SU-DHL-6 (cell line): ENCODE measurements at regions not wholly inside any gene's neighbourhood (a gene's known extent, or its start where the extent isn't known, plus 50 kb on each side); places are given as distances from the start of the nearest gene placed in this dataset.

Experiments used
- H2AFZ ChIP-seq: fragments of 200-600 bp; sonication (generic); 2 replicates; pipeline ENCODE4 v1.6.1; 2014; ENCODE audit warnings: low read depth, mild to moderate bottlenecking, moderate library complexity, mixed read lengths, antibody characterized with exemption, low read length; ENCODE audit not compliant: severe bottlenecking
- H3F3A ChIP-seq: fragments of 200-600 bp; shearing (Covaris generic); 2 replicates; pipeline ENCODE4 v1.6.0; 2016; ENCODE audit warnings: antibody characterized with exemption, mild to moderate bottlenecking; ENCODE audit not compliant: insufficient read depth
- H3K27ac ChIP-seq: fragments of 200-600 bp; sonication (generic); 2 replicates; pipeline ENCODE4 v1.5.1; 2016; ENCODE audit warnings: low read depth, mild to moderate bottlenecking, low read length, moderate library complexity, mixed read lengths
- H3K27me3 ChIP-seq: fragments of 200-600 bp; sonication (generic), shearing (Covaris generic); 2 replicates; pipeline ENCODE4 v1.6.0; 2014; ENCODE audit warnings: mild to moderate bottlenecking, low read length
- H3K36me3 ChIP-seq: fragments of 200-600 bp; sonication (generic); 2 replicates; pipeline ENCODE4 v1.6.1; 2014; ENCODE audit warnings: mild to moderate bottlenecking, low read length, mixed read lengths
- H3K4me2 ChIP-seq: fragments of 300-600, 200-600 bp; shearing (Covaris generic), sonication (generic); 2 replicates; pipeline ENCODE4 v1.6.0; 2014; ENCODE audit warnings: low read length, low read depth, mild to moderate bottlenecking; ENCODE audit not compliant: poor library complexity, severe bottlenecking
- H3K4me3 ChIP-seq: fragments of 200-600 bp; sonication (generic); 2 replicates; pipeline ENCODE4 v1.5.1; 2014; ENCODE audit warnings: antibody characterized with exemption, low read length, mild to moderate bottlenecking, mixed read lengths; ENCODE audit not compliant: insufficient read depth, poor library complexity, severe bottlenecking
- H3K79me2 ChIP-seq: fragments of 200-600 bp; sonication (generic); 2 replicates; pipeline ENCODE4 v1.6.1; 2014; ENCODE audit warnings: mild to moderate bottlenecking, low read length, moderate library complexity; ENCODE audit not compliant: insufficient read depth
- H3K9ac ChIP-seq: fragments of 200-600 bp; sonication (generic); 2 replicates; pipeline ENCODE4 v1.7.0; 2014; ENCODE audit warnings: mild to moderate bottlenecking, low read length
- H3K9me2 ChIP-seq: fragments of 200-600 bp; sonication (generic); replicated peaks from 2 replicates; pipeline ENCODE4 v1.6.1; 2014; ENCODE audit warnings: low read length; ENCODE audit not compliant: insufficient read depth
- H3K9me3 ChIP-seq: fragments of 200-600 bp; sonication (generic); 2 replicates; pipeline ENCODE4 v1.6.1; 2014; ENCODE audit warnings: low read length, mixed read lengths; ENCODE audit not compliant: insufficient read depth
- H4K20me1 ChIP-seq: fragments of 200-600 bp; sonication (generic); 2 replicates; pipeline ENCODE4 v1.6.1; 2014; ENCODE audit warnings: low read depth, mild to moderate bottlenecking, antibody characterized with exemption, low read length, moderate library complexity, mixed read lengths
- CTCF ChIP-seq: fragments of 200-600 bp; sonication (generic); IDR thresholded peaks from one replicate; pipeline ENCODE4 v1.5.1; 2017; ENCODE audit warnings: antibody characterized with exemption, mild to moderate bottlenecking, low read length, moderate library complexity; ENCODE audit not compliant: insufficient read depth, poor library complexity, severe bottlenecking
- EZH2phosphoT487 ChIP-seq: fragments of 200-600 bp; sonication (generic), shearing (Covaris generic); conservative IDR thresholded peaks from 2 replicates; pipeline ENCODE4 v1.6.1; 2018; ENCODE audit warnings: mild to moderate bottlenecking, antibody characterized with exemption, low read length, moderate library complexity, mixed read lengths

GRCh38 chr22:27554841-27555456 is 246.6 kb downstream of the MN1 start:
- Histone ChIP-seq H3K79me2 (no peaks in the 10 kb centered on the region), H3K4me2 (no peak overlapping the region), H3K9ac (no peak overlapping the region)

GRCh38 chr22:27556371-27556770 is 245.2 kb downstream of the MN1 start:
- Histone ChIP-seq H4K20me1 (no peaks in the 10 kb centered on the region), H3F3A (no peaks in the 10 kb centered on the region), H2AFZ (no peak overlapping the region), H3K9me3 (no peaks in the 10 kb centered on the region), H3K27ac (no peak overlapping the region), H3K9me2 (no peaks in the 10 kb centered on the region), H3K9ac (no peak overlapping the region), H3K27me3 (no peaks in the 10 kb centered on the region), H3K4me2 (no peak overlapping the region), H3K4me3 (no peak overlapping the region), H3K79me2 (no peaks in the 10 kb centered on the region), H3K36me3 (no peaks in the 10 kb centered on the region)
- TF ChIP-seq CTCF (no peak), EZH2phosphoT487 (no peak)

More at GRCh38 chr22:27554841-27555456, 246.6 kb downstream of the MN1 start:
- Histone ChIP-seq H3K27me3 (no peaks in the 10 kb centered on the region), H3K9me3 (no peaks in the 10 kb centered on the region), H3K27ac (no peak overlapping the region), H3K36me3 (no peaks in the 10 kb centered on the region), H4K20me1 (no peaks in the 10 kb centered on the region), H3K4me3 (no peak overlapping the region), H3K9me2 (no peaks in the 10 kb centered on the region), H3F3A (no peaks in the 10 kb centered on the region), H2AFZ (no peak overlapping the region)
- TF ChIP-seq EZH2phosphoT487 (no peak), CTCF (no peak)

GRCh38 chr22:27557286-27558008 is 244.1 kb downstream of the MN1 start:
- Histone ChIP-seq H2AFZ (no peak overlapping the region), H3K79me2 (no peaks in the 10 kb centered on the region), H3F3A (no peaks in the 10 kb centered on the region), H3K36me3 (no peaks in the 10 kb centered on the region), H3K4me2 (no peak overlapping the region), H3K27me3 (no peaks in the 10 kb centered on the region), H3K27ac (no peak overlapping the region), H3K4me3 (no peak overlapping the region), H3K9me3 (no peaks in the 10 kb centered on the region), H4K20me1 (no peaks in the 10 kb centered on the region), H3K9ac (no peak overlapping the region), H3K9me2 (no peaks in the 10 kb centered on the region)
- TF ChIP-seq CTCF (no peak), EZH2phosphoT487 (no peak)
